Pancreas (tissue), 10 donors: ENCODE measurements at regions not wholly inside any gene's neighbourhood (a gene's known extent, or its start where the extent isn't known, plus 50 kb on each side); places are given as distances from the start of the nearest gene placed in this dataset.

Experiments used
- ATAC-seq, 4 donors: fragments of 200-7000 bp; cut with Tn5 transposase; one replicate each; pipeline versions ENCODE4 v1.8.0 to v1.9.1; 2020; ENCODE audit warnings: mild to moderate bottlenecking in 4 of 4, moderate library complexity in 4 of 4
- DNase-seq, 6 donors: peaks; one replicate each; pipeline ENCODE4 v3.0.0-alpha.2; 2020
- FAIRE-seq: peaks from 2 replicates; lab custom pipeline; 2012; peaks lifted over from hg19 to GRCh38; lab: Jason Lieb, UNC
- H3K27ac ChIP-seq, 4 donors: fragments of 200-600 bp; sonication (generic); 1 replicate in 3 of 4; 2 replicates in 1 of 4; pipeline versions ENCODE4 v1.5.0 to v1.8.0; 2020
- H3K27me3 ChIP-seq, 4 donors: fragments of 200-600 bp; one replicate each; pipeline ENCODE4 v1.8.0; 2021
- H3K36me3 ChIP-seq, 3 donors: fragments of 200-600 bp; sonication (generic) in 1 of 3; one replicate each; pipeline versions ENCODE4 v1.5.0 to v1.8.0; 2020 to 2021
- H3K4me1 ChIP-seq, 3 donors: fragments of 200-600 bp; one replicate each; pipeline ENCODE4 v1.8.0; 2021
- H3K4me3 ChIP-seq, 4 donors: fragments of 200-600 bp; sonication (generic) in 2 of 4; one replicate each; pipeline versions ENCODE4 v1.5.0 to v1.8.0; 2020 to 2021
- H3K9me3 ChIP-seq, 4 donors: fragments of 200-600 bp; one replicate each; pipeline ENCODE4 v1.8.0; 2021
- CTCF ChIP-seq, 4 donors: fragments of 200-600 bp; sonication (generic) in 3 of 4; IDR thresholded peaks; one replicate each; pipeline versions ENCODE4 v1.5.0 to v1.8.0; 2021; ENCODE audit warnings: antibody characterized with exemption in 4 of 4
- WGBS, 2 donors: extraction: QIAGEN DNeasy Blood & Tissue Kit; methylation state at CpG; one replicate each; pipeline ENCODE4 v1.1.7; 2013; 5-methylcytosine and 5-hydroxymethylcytosine counted together
- intact Hi-C, 3 donors: fragments of 100-400 bp; cut with DNase I; formaldehyde crosslinking; loops; one replicate each; pipeline versions ENCODE4 v1.11.1 to v1.14.2; 2022
- donor health status: healthy with polysubstance abuse.
- donor health status: DM: no; HTN: no; CAD: no; lungs with moderate emphysema.
- donor health status: DM: no; HTN: no; CAD: no.
- donor health status: control.
- donor health status: control.
- donor health status: Bipolar disorder and iron deficiency.
- donor health status: DM: yes; HTN: yes; CAD: no.
- donor health status: DM: no; HTN: no; CAD: no.
- donor health status: DM: no; HTN: no; CAD: no.
- donor health status: DM: yes; HTN: yes; CAD: no.

DNA sequence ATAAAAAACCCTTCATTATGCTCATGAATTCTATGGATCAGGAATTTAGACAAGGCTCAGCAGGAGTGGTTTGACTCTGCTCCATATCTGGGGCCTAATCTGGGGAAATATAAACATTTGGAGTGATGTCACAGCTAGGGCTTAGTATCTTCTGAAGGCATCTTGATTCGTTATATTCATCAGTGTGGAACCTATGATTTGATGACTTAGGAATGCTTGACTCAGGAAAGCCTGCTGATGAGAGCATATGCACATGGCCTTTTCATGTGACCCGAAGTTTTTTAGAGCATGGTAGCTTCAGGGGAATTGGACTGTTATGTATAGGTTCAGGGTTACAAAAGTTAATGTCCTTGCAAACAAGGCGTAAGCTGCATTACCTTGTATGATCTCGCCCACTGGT lies 184.9 kb upstream of the LRRC3B start:
- no peaks in the 10 kb centered on the region for H3K9me3 ChIP-seq
- FAIRE-seq (no peak), DNase-seq (no peak), ATAC-seq (no peak)
- no peaks in the 10 kb centered on the region for H3K27me3 ChIP-seq
- 92 to 93% methylated on average over 4 of the region's 4 CpGs for WGBS, 2 donors
- intact Hi-C loops, result no loop called here
- peaks cover 7 to 16% (median 9%) of the 10 kb centered on the region in 3 donors for H3K4me1 ChIP-seq
- H3K27ac ChIP-seq, result no peak overlapping the region
- H3K4me3 ChIP-seq, result no peak overlapping the region
- no peak for TF ChIP-seq CTCF (IDR thresholded peaks at IDR 0.05)
- H3K36me3 ChIP-seq, result no peaks in the 10 kb centered on the region

DNA sequence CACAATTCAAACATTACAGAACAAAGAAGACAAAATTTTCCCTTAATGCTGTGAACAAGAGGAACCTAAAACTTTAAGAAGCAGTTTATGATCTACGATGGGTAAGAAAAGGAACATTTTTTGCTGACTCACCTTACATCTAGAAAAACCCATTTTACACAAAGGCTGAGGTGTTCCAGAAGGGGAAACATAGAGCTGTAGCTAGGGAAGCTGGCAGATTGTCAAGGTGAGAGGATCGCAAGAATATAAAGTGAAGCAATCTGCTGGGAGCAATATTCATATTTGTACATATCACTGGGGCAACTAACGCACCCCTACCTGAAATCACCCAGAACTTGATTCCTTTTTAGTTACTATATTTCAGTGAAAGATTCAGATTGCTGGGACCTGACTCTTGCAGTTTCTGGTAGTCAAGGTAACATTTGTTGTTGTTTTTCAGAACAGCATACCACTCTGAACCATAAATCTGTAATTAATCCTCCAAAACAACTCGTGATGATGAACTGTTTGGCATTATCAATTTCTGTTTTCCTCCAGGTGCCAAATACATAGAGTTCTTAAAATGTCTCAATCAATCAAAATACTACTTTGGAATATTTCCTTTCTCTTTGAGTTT lies 184.1 kb upstream of the LRRC3B start:
- Histone ChIP-seq H3K27me3 (no peaks in the 10 kb centered on the region), H3K4me1 (peaks cover 7 to 16% (median 9%) of the 10 kb centered on the region in 3 donors), H3K9me3 (no peaks in the 10 kb centered on the region), H3K4me3 (no peak overlapping the region), H3K27ac (peak overlapping the region in 1 of 4 donors; percentile 50), H3K36me3 (no peaks in the 10 kb centered on the region)
- TF ChIP-seq CTCF (IDR thresholded peaks at IDR 0.05), result no peak
- no peak for FAIRE-seq
- WGBS, 2 donors, result 53 to 62% methylated on average over 4 of the region's 4 CpGs
- DNase-seq, result peak in 1 of 6 donors; percentile 10
- peak; percentile 22 to 44 (median 28) for ATAC-seq
- intact Hi-C loops, result no loop called here

DNA sequence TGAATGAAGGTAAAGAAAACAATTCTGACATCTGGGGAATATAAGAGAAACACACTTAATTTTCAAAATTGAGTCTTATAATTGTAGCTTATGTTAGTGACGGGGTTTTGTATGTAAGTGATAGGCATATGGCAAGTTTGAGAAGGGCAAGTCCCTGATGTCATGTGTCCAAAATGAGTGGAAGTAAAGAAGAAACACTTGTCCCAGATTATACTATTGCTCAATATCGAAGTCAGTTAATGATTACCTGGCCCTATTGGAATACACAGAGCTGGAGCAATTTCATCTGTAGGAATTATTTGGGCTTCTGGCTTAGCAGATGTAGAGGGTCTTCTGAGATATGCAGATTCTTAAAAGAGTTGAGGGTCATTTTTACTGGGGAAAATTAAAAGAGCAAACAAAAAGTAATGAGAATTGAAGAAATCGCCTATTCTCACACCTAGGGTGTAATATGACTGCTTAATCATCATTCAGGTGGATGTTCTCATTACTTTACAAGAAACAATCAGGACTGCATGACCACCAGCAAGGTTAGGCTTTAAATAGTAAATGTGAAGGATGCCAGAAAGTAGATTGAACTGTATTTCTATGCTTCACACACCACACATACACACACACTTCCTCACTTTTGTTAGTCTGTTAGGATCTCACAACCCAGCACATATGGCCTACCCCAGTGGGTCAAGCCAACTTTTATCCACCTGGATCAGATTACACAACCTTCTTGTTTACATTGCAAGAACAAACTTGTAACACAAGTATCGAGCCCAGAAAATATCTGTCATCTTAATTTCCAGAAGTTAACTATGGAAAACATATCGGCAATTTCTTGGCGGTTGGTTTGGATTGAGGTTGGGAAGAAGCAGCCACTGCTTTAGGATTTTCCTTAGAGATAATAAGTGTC lies 183.3 kb upstream of the LRRC3B start:
- Histone ChIP-seq H3K27ac (peak overlapping the region in 3 of 4 donors; percentile 13 to 50 (median 41)), H3K36me3 (no peaks in the 10 kb centered on the region), H3K4me3 (no peak overlapping the region), H3K4me1 (peaks cover 7 to 16% (median 9%) of the 10 kb centered on the region in 3 donors), H3K9me3 (no peaks in the 10 kb centered on the region), H3K27me3 (no peaks in the 10 kb centered on the region)
- peak in 3 of 6 donors; percentile 13 to 40 (median 17) for DNase-seq
- no peak for FAIRE-seq
- no peak for TF ChIP-seq CTCF (IDR thresholded peaks at IDR 0.05)
- ATAC-seq, result peak; percentile 92 to 96 (median 92)
- WGBS, 2 donors, result 27 to 33% methylated on average over 6 of the region's 6 CpGs
- intact Hi-C loops, result no loop called here

DNA sequence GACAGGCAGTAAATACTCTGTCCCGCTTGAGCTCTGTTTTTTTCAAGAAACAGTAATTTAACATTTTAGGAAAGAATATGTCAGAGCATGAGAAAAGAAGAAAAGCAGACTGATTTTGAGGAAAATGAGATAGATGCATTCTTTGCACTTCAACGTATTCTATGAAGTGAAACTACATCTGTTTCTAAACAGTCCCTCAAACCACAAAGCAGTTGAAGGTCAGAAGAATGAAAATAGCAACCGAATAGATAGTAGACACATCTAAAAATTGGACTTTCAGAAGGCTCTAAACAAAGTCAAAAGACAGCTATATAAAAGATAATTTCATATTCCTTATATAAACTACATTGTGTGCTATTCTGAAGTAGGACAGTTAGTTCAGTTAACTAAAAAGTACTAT lies 172.6 kb upstream of the LRRC3B start:
- Histone ChIP-seq H3K27ac (no peak overlapping the region), H3K9me3 (no peaks in the 10 kb centered on the region), H3K4me3 (no peak overlapping the region), H3K27me3 (no peaks in the 10 kb centered on the region), H3K4me1 (no peaks in the 10 kb centered on the region), H3K36me3 (no peaks in the 10 kb centered on the region)
- DNase-seq (no peak), FAIRE-seq (no peak), ATAC-seq (no peak)
- WGBS, 2 donors, result 50 to 60% methylated on average over 3 of the region's 3 CpGs
- TF ChIP-seq CTCF (IDR thresholded peaks at IDR 0.05), result no peak
- intact Hi-C loops, result no loop called here
